ENCODE measurements at regions not wholly inside any gene's neighbourhood (a gene's known extent, or its start where the extent isn't known, plus 50 kb on each side); places are given as distances from the start of the nearest gene placed in this dataset.

DNA sequence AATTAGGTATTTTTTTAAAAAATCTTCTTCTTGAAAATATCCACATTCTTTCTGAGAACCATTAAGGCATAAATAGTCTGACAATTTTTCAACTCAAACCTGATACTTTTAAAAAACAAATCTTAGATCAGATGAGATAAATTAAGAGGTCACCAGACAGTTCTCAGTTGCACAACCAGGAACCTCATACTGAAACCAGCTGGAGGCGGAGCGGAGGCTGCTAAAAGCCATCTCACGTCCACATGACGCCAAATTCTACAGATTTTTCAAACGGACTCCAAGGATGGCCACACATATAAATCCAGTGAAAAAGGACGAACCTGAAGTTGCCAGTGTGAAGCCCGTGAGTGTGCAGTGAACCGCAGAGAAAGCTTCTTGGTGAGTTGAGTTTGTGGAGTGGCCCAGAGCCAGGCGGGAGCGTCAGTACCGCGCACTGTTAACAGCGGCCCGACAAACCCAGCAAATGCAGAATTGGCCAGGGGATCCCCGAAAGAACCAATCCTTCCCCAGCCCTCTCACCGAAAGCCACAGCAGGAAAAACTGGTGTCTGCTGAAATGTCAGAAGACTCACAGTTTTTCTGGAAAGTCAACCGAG lies 53.1 kb upstream of the BBS5 start:
- H3K4me2 ChIP-seq (ENCODE audit: insufficient read depth in 1 of 2, low read depth in 2 of 2, low read length in 2 of 2) = no peak overlapping the region
- no peaks in the 10 kb centered on the region for H3K4me1 ChIP-seq (replicated peaks in 1 of 4; ENCODE audit: control insufficient read depth in 3 of 4, insufficient read depth in 4 of 4, low read length in 3 of 4)
- no peaks in the 10 kb centered on the region for H3K36me3 ChIP-seq (ENCODE audit: control insufficient read depth in 2 of 4, insufficient read depth in 4 of 4, low read length in 3 of 4)
- CTCF ChIA-PET (ENCODE audit: partially characterized antibody) = interaction anchor here (0.6 to 1.6 kb wide), 2 partner anchors 10 to 316 kb away, joined by 3 to 4 read pairs; no protein-coding TSS in a partner anchor
- H4K20me1 ChIP-seq (replicated peaks in 1 of 2; ENCODE audit: control insufficient read depth in 1 of 2, insufficient read depth in 2 of 2, low read length in 2 of 2) = no peaks in the 10 kb centered on the region
- H2AK5ac ChIP-seq (ENCODE audit: low read depth, low read length) = no peak overlapping the region
- no peak overlapping the region for H2BK120ac ChIP-seq (replicated peaks; ENCODE audit: low read depth, low read length)
- H3K23ac ChIP-seq (ENCODE audit: insufficient read length) = no peak overlapping the region
- H3K79me2 ChIP-seq (ENCODE audit: control insufficient read depth in 1 of 2, insufficient read depth in 2 of 2, low read length in 2 of 2) = no peaks in the 10 kb centered on the region
- no peak overlapping the region for H2BK5ac ChIP-seq (ENCODE audit: low read depth, low read length)
- no peak overlapping the region for H3K56ac ChIP-seq (replicated peaks; ENCODE audit: insufficient read length, low read depth, low read length)
- POLR2A ChIA-PET (ENCODE audit: partially characterized antibody) = no interaction called here
- H2BK15ac ChIP-seq (ENCODE audit: low read length) = no peak overlapping the region
- H3K79me1 ChIP-seq (ENCODE audit: low read depth, low read length) = no peaks in the 10 kb centered on the region
- H3K27me3 ChIP-seq (replicated peaks in 1 of 4; ENCODE audit: control insufficient read depth in 3 of 4, extremely low read depth in 1 of 4, insufficient read depth in 3 of 4, low read length in 3 of 4) = no peaks in the 10 kb centered on the region
- no peak overlapping the region for H3K4ac ChIP-seq (replicated peaks; ENCODE audit: insufficient read length, low read depth, low read length)
- TF ChIP-seq ZNF274 (IDR thresholded peaks at IDR 0.05; ENCODE audit: borderline replicate concordance, extremely low read depth, low read length) (no peak), EZH2 (IDR thresholded peaks at IDR 0.05; ENCODE audit: low read depth, low read length, severe bottlenecking) (no peak), HDAC2 (IDR thresholded peaks at IDR 0.05; ENCODE audit: borderline replicate concordance in 1 of 2, low read depth in 2 of 2, low read length in 2 of 2) (no peak), TAF1 (IDR thresholded peaks at IDR 0.05; ENCODE audit: low read depth, low read length) (no peak), GABPA (IDR thresholded peaks at IDR 0.05; ENCODE audit: borderline replicate concordance, insufficient read depth, low read length) (no peak)
- H3K23me2 ChIP-seq (ENCODE audit: low read depth, low read length) = no peaks in the 10 kb centered on the region; the same call in 1 of the 2 replicates
- no peak overlapping the region; the same call in 1 of the 2 replicates for H4K8ac ChIP-seq (ENCODE audit: extremely low read depth, insufficient read depth, low read length)
- no peak overlapping the region for H4K5ac ChIP-seq (ENCODE audit: insufficient read length, low read depth, low read length)
- H3K27ac ChIP-seq (ENCODE audit: low read depth, low read length) = no peak overlapping the region
- DNase-seq (ENCODE audit: low read depth in 1 of 2, low spot score in 2 of 2) (no peak), FAIRE-seq (no peak)
- H3K4me3 ChIP-seq (ENCODE audit: extremely low read depth in 1 of 4, insufficient read depth in 2 of 4, low read depth in 3 of 4, low read length in 4 of 4) = no peak overlapping the region
- no peak overlapping the region for H2BK12ac ChIP-seq (ENCODE audit: low read depth, low read length)
- H3K9me3 ChIP-seq (ENCODE audit: insufficient read depth in 2 of 2, low read depth in 1 of 2, low read length in 1 of 2) = no peaks in the 10 kb centered on the region
- no peak overlapping the region for H4K91ac ChIP-seq (replicated peaks; ENCODE audit: insufficient read length, low read length)
- H2AFZ ChIP-seq (ENCODE audit: low read length) = no peak overlapping the region
- H2BK20ac ChIP-seq (ENCODE audit: low read length) = no peak overlapping the region
- no peak overlapping the region for H3K9ac ChIP-seq (replicated peaks in 1 of 4; ENCODE audit: extremely low read depth in 1 of 4, low read depth in 3 of 4, low read length in 3 of 4)
- WGBS, 2 experiments (ENCODE audit: extremely low coverage in 1 of 2, insufficient coverage in 1 of 2, insufficient read length in 1 of 2, insufficient replicate concordance in 2 of 2, low coverage in 1 of 2, low lambda C conversion rate in 2 of 2, missing lambda C conversion rate in 1 of 2) = 95% methylated on average over 17 of the region's 17 CpGs; no CpG with 5 or more reads in 1 of the 2 experiments
- H3K14ac ChIP-seq (ENCODE audit: insufficient read length) = no peak overlapping the region
- H3K18ac ChIP-seq (ENCODE audit: extremely low read depth, low read length) = no peak overlapping the region
